Breast epithelium (tissue), 4 donors: ENCODE measurements at regions not wholly inside any gene's neighbourhood (a gene's known extent, or its start where the extent isn't known, plus 50 kb on each side); places are given as distances from the start of the nearest gene placed in this dataset.

Experiments
- DNase-seq, 2 donors: peaks; one replicate each; pipeline ENCODE4 v3.0.0-alpha.2; 2019; ENCODE audit warnings: low spot score in 2 of 2
- H3K27ac ChIP-seq, 2 donors: fragments of 200-600 bp; sonication (generic) in 1 of 2; one replicate each; pipeline ENCODE4 v1.5.1; 2016 to 2019; ENCODE audit warnings: mild to moderate bottlenecking in 1 of 2
- H3K27me3 ChIP-seq, 2 donors: fragments of 200-600 bp; sonication (generic) in 1 of 2; one replicate each; pipeline versions ENCODE4 v1.5.1 to v1.6.0; 2017 to 2019; ENCODE audit warnings: control low read depth in 1 of 2, mild to moderate bottlenecking in 1 of 2
- H3K36me3 ChIP-seq: fragments of 200-600 bp; one replicate; pipeline ENCODE4 v1.5.1; 2019
- H3K4me1 ChIP-seq, 2 donors: fragments of 200-600 bp; sonication (generic); one replicate each; pipeline ENCODE4 v1.5.1; 2016 to 2019; ENCODE audit warnings: control low read depth in 1 of 2
- H3K4me3 ChIP-seq, 3 donors: fragments of 200-600 bp; sonication (generic); 1 replicate in 2 of 3; 2 replicates in 1 of 3; pipeline ENCODE4 v1.5.1; 2016 to 2019; ENCODE audit warnings: mild to moderate bottlenecking in 3 of 3, moderate library complexity in 2 of 3
- H3K9me3 ChIP-seq, 2 donors: fragments of 200-600 bp; sonication (generic) in 1 of 2; one replicate each; pipeline ENCODE4 v1.5.1; 2016 to 2019; ENCODE audit warnings: control low read depth in 1 of 2
- CTCF ChIP-seq, 3 donors: fragments of 450-650 bp; IDR thresholded peaks; one replicate each; pipeline ENCODE4 v1.5.1; 2016 to 2017; ENCODE audit warnings: antibody characterized with exemption in 3 of 3, mild to moderate bottlenecking in 3 of 3, moderate library complexity in 3 of 3
- POLR2A ChIP-seq: fragments of 450-650 bp; IDR thresholded peaks from one replicate; pipeline ENCODE4 v1.6.1; 2016; ENCODE audit warnings: antibody characterized with exemption, mild to moderate bottlenecking, moderate library complexity
- POLR2AphosphoS5 ChIP-seq, 3 donors: sonication (generic); formaldehyde crosslinking; IDR thresholded peaks; one replicate each; pipeline ENCODE4 v1.6.1; 2017; ENCODE audit warnings: antibody characterized with exemption in 3 of 3
- intact Hi-C: fragments of 100-400 bp; cut with DNase I; formaldehyde crosslinking; loops from one replicate; pipeline ENCODE4 v1.15.1; 2023; ENCODE audit warnings: low total_unique reads

GRCh38 chr3:106342386-106342785, 473.6 kb upstream of the CBLB start:
- Histone ChIP-seq H3K27ac (no peak overlapping the region), H3K4me1 (no peaks in the 10 kb centered on the region), H3K4me3 (no peak overlapping the region), H3K27me3 (no peaks in the 10 kb centered on the region), H3K36me3 (no peaks in the 10 kb centered on the region), H3K9me3 (no peaks in the 10 kb centered on the region)
- TF ChIP-seq CTCF (IDR thresholded peaks at IDR 0.05), result no peak
- no peak for TF ChIP-seq POLR2AphosphoS5 (IDR thresholded peaks at IDR 0.05)
- TF ChIP-seq POLR2A, result no peak
- no peak for DNase-seq
- intact Hi-C loops, result no loop called here

- no peak overlapping the region for H3K27ac ChIP-seq
- intact Hi-C loops, result no loop called here
- TF ChIP-seq POLR2A (no peak), POLR2AphosphoS5 (IDR thresholded peaks at IDR 0.05) (no peak), CTCF (IDR thresholded peaks at IDR 0.05) (no peak)
- H3K27me3 ChIP-seq, result no peaks in the 10 kb centered on the region
- no peak overlapping the region for H3K4me3 ChIP-seq
- no peaks in the 10 kb centered on the region for H3K9me3 ChIP-seq
- no peaks in the 10 kb centered on the region for H3K36me3 ChIP-seq
- DNase-seq, result no peak
- no peaks in the 10 kb centered on the region for H3K4me1 ChIP-seq
These were observed 475.0 kb upstream of the CBLB start for GRCh38 chr3:106343811-106344210.

- no peak overlapping the region for H3K4me3 ChIP-seq
- H3K36me3 ChIP-seq, result no peaks in the 10 kb centered on the region
- no peaks in the 10 kb centered on the region for H3K27me3 ChIP-seq
- no peaks in the 10 kb centered on the region for H3K9me3 ChIP-seq
- no peaks in the 10 kb centered on the region for H3K4me1 ChIP-seq
- DNase-seq, result no peak
- no peak for TF ChIP-seq CTCF (IDR thresholded peaks at IDR 0.05)
- no peak for TF ChIP-seq POLR2A
- TF ChIP-seq POLR2AphosphoS5 (IDR thresholded peaks at IDR 0.05), result no peak
- H3K27ac ChIP-seq, result no peak overlapping the region
- intact Hi-C loops, result no loop called here
These were observed 476.7 kb upstream of the CBLB start for GRCh38 chr3:106345353-106346027.

- Histone ChIP-seq H3K36me3 (no peaks in the 10 kb centered on the region), H3K4me1 (no peaks in the 10 kb centered on the region), H3K27ac (no peak overlapping the region), H3K4me3 (no peak overlapping the region), H3K9me3 (no peaks in the 10 kb centered on the region), H3K27me3 (no peaks in the 10 kb centered on the region)
- no peak for TF ChIP-seq CTCF (IDR thresholded peaks at IDR 0.05)
- no peak for TF ChIP-seq POLR2AphosphoS5 (IDR thresholded peaks at IDR 0.05)
- no peak for TF ChIP-seq POLR2A
- intact Hi-C loops, result no loop called here
- no peak for DNase-seq
These were observed 478.5 kb upstream of the CBLB start for GRCh38 chr3:106347350-106347749.

- Histone ChIP-seq H3K36me3 (no peaks in the 10 kb centered on the region), H3K27ac (no peak overlapping the region), H3K27me3 (no peaks in the 10 kb centered on the region), H3K4me3 (no peak overlapping the region), H3K4me1 (no peaks in the 10 kb centered on the region), H3K9me3 (no peaks in the 10 kb centered on the region)
- TF ChIP-seq POLR2A, result no peak
- no peak for TF ChIP-seq CTCF (IDR thresholded peaks at IDR 0.05)
- no peak for TF ChIP-seq POLR2AphosphoS5 (IDR thresholded peaks at IDR 0.05)
- intact Hi-C loops, result no loop called here
- DNase-seq, result no peak
These were observed 479.4 kb upstream of the CBLB start for GRCh38 chr3:106348139-106348690.
